NCI-H187 (cell line): ENCODE measurements at regions not wholly inside any gene's neighbourhood (a gene's known extent, or its start where the extent isn't known, plus 50 kb on each side); places are given as distances from the start of the nearest gene placed in this dataset.

Experiments
- DNase-seq, 2 experiments: peaks; one replicate each; lab custom pipeline; 2025; lab: John Stamatoyannopoulos, UW

- DNase-seq = no peak
Observed at GRCh38 chr1:87720561-87720960, 391.9 kb downstream of the LMO4 start.

DNA sequence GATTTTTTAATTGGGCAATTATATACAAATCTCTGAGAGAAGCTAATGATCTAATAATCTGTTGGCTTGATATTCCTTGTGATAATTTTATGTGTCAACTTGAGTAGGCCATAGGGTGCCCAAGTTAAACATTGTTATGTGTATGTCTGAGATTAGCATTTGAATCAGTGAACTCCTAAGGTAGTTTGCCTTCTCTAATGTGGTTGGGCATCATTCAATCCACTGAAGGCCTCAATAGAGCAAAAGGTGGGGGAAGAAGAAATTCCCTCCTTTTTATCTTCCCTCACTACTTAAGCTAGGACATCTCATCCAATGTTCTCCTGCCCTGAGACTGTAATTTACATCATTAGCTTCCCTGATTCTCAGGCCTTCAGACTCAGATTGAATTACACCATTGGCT lies 394.5 kb downstream of the LMO4 start:
- DNase-seq = no peak

GRCh38 chr1:87728169-87728568 lies 399.5 kb downstream of the LMO4 start:
- no peak for DNase-seq

GRCh38 chr1:87730274-87731216 lies 401.9 kb downstream of the LMO4 start:
- DNase-seq = no peak

- no peak for DNase-seq
Observed at GRCh38 chr1:87733386-87733785, 404.7 kb downstream of the LMO4 start.

GRCh38 chr1:87735750-87736149 lies 407.1 kb downstream of the LMO4 start:
- DNase-seq = no peak

GRCh38 chr1:87739141-87739540 lies 410.5 kb downstream of the LMO4 start:
- no peak for DNase-seq

GRCh38 chr1:87739704-87740103 lies 411.0 kb downstream of the LMO4 start:
- DNase-seq = no peak

DNA sequence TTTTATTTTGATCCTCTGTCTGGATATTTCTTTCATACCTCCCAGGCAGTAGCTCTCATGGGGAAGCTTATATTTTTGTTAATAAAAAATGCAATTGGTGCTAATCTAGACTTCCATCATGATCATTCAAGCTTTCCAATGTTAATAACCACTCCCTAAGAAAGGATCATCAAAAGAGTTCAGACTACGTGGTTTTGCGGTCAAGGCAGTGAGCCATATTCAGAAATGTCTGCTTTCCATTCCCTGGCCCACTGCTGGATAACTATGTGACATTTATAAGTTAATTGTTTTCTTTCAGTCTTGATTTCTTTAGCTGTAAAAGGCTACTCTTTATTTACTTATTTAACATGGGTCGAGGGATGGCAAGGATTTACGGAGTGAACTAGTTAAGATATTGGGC lies 414.6 kb downstream of the LMO4 start:
- DNase-seq = no peak

GRCh38 chr1:87744056-87744455 lies 415.4 kb downstream of the LMO4 start:
- no peak for DNase-seq

DNA sequence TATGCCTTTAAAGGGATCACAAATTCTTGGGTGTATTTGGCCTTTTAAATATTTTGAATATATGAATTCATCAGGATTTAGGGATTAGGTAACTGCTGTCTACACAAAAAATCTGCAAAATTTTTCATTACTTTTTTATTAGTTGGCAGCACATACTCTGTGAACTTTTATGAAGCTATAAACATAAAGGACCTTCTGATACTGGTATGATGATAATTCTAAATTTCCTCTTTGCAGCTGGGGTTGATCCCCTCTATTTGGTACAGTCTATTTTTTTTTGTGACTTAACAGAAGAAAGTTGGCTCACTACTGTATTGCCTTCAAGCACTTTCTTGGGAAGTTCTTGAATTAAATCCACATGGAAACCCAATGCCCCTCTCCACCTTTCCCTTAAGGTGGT lies 416.1 kb downstream of the LMO4 start:
- DNase-seq = no peak

GRCh38 chr1:87753366-87753765 lies 424.7 kb downstream of the LMO4 start:
- no peak for DNase-seq

- DNase-seq = no peak
Observed at GRCh38 chr1:87754139-87754538, 425.5 kb downstream of the LMO4 start.

DNA sequence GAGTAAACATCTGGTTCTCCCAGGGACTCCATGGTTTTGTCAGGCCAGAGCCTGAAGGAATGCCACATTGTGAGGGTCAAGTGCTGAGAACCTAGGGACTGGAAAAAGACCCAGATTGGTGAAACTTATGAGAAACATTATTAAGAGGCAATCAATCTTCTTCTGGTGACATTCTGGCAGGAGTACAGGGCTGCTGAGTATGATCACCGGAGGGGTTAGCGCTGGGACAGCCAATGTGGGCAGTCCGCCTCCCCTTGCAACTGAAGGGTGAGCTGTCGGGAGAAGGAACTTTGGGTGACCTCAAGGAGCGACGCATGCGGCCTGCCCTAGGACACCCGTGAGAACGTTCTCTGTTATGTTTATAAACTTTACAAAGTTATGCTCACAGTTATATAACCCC lies 429.0 kb downstream of the LMO4 start:
- DNase-seq = no peak

- DNase-seq = no peak
Observed at GRCh38 chr1:87759421-87760087, 430.9 kb downstream of the LMO4 start.

DNA sequence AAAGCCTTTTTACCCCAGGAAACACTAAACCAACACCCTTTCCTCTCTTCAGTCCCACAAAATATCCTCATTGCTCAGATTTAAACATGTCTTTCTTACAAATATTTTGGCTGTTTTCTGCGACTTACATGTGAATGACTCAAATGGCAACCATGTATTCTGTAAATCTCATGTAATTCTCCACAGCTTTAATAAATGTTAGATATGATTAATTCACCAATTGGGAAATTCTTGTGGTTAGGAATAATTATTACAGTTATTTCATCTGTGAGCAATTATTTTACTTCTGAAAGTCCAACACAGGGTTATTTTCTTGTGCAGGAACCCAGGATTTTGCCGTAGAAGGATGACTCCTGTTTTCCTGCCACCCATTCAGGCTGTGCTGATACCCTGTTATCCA lies 431.5 kb downstream of the LMO4 start:
- no peak for DNase-seq

DNA sequence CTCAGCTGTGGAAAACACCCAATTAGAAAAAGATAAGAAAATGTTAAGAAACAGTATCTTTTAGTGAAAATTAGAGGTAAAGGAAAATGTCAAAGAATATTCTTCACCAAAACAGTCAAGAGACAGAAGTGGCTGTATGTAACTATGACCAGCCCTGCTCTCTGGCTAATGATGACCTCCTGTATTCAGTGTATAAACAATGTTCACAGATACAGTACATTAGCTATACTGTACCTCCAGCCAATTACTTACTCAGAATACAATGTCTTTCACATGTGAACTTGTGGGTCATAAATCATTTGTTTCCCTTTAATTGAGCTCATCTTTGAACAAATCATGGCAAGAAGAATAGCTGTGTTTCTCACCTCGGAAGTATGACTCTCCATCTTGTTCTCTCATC lies 432.0 kb downstream of the LMO4 start:
- DNase-seq = no peak

DNA sequence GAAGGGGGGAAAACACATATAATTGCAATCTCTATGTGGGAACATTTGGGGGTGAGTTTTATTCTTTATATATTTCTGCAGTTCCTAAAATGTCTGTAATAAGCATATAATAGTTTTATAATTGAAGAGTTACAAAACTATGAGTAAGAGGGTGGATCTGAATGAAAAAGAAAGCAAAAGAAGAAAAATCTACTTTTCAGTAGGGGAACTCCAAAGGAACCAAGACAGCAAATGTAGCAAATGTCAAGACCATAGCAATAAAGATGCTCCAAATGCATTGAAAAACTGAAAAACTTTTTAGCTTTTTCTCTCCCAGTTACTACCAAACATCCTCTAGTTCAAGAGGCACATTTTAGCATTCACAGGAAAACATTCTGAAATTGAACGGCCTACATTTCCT lies 434.8 kb downstream of the LMO4 start:
- no peak for DNase-seq

GRCh38 chr1:87765057-87765680 lies 436.5 kb downstream of the LMO4 start:
- no peak for DNase-seq

GRCh38 chr1:87765681-87766070 lies 437.0 kb downstream of the LMO4 start:
- no peak for DNase-seq

DNA sequence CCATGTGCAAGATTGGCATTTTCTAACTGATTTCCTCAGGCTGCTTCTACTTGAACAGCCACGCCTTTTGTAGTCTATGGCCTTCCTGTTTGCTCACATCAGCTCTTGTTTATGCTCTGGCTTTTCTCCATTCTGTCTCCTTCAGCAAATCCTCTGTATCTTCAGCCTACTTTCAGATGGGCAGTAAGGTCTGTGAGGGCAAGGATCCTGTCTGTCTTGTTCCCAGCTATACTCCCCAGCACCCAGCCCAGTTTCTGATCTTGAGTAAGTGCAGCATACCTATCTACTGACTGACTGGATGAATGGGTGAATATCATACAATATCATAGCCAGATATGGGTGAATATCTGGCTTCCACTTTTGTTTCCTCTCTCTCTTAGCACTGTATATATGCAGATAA lies 438.1 kb downstream of the LMO4 start:
- no peak for DNase-seq

DNA sequence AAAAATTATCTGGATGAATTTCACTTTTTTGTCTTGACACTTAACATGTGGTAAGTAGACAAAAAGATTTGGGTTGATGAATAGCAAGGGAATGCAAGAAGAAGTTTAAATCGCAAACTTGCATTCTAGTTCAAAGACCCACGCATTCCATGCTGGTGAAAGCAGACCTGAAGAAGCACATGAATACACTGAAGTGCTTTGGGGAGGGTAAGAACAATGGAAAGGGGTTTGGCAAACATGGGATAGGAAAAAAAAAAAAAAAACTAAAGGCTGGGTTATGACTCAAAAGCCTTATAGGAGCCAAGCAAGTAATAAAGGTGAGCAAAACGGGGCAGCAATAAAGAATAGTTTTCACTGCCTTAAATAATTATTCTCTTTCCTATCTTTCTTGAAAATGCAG lies 450.2 kb downstream of the LMO4 start:
- no peak for DNase-seq

- DNase-seq = no peak
Observed at GRCh38 chr1:87781554-87781953, 452.9 kb downstream of the LMO4 start.
